Neutrophil (primary cell): ENCODE measurements at regions not wholly inside any gene's neighbourhood (a gene's known extent, or its start where the extent isn't known, plus 50 kb on each side); places are given as distances from the start of the nearest gene placed in this dataset.

ENCODE experiments used
- H3K27ac ChIP-seq: fragments of 200-600 bp; sonication (generic); 2 replicates; pipeline ENCODE4 v1.5.1; 2016; ENCODE audit warnings: mild to moderate bottlenecking, moderate library complexity
- H3K27me3 ChIP-seq: fragments of 200-600 bp; sonication (generic); 2 replicates; pipeline ENCODE4 v1.6.0; 2016; ENCODE audit warnings: mild to moderate bottlenecking
- H3K36me3 ChIP-seq: fragments of 200-600 bp; sonication (generic); 2 replicates; pipeline ENCODE4 v1.5.1; 2017
- H3K4me1 ChIP-seq, 2 experiments: fragments of 200-600 bp in 1 of 2; sonication (generic) in 1 of 2; 1 replicate in 1 of 2; 2 replicates in 1 of 2; pipeline versions ENCODE4 v1.5.1 to v1.6.1; 2013 to 2016; ENCODE audit warnings: low read depth in 1 of 2, low read length in 1 of 2, mild to moderate bottlenecking in 1 of 2, moderate library complexity in 1 of 2; ENCODE audit not compliant: control insufficient read depth in 1 of 2, insufficient read depth in 1 of 2
- H3K4me3 ChIP-seq, 2 experiments: fragments of 200-600 bp in 1 of 2; sonication (generic) in 1 of 2; 1 replicate in 1 of 2; 2 replicates in 1 of 2; pipeline ENCODE4 v1.5.1; 2013 to 2016; ENCODE audit warnings: low read depth in 1 of 2, low read length in 1 of 2, mild to moderate bottlenecking in 1 of 2, moderate library complexity in 1 of 2
- H3K9me3 ChIP-seq: fragments of 200-600 bp; sonication (generic); 2 replicates; pipeline ENCODE4 v1.5.1; 2016
- TF ChIP-seq, protein P1 (sequence below): fragments of 200-600 bp; sonication (generic); IDR thresholded peaks from 2 replicates; pipeline ENCODE4 v1.5.1; 2016; ENCODE audit warnings: antibody characterized with exemption

DNA sequence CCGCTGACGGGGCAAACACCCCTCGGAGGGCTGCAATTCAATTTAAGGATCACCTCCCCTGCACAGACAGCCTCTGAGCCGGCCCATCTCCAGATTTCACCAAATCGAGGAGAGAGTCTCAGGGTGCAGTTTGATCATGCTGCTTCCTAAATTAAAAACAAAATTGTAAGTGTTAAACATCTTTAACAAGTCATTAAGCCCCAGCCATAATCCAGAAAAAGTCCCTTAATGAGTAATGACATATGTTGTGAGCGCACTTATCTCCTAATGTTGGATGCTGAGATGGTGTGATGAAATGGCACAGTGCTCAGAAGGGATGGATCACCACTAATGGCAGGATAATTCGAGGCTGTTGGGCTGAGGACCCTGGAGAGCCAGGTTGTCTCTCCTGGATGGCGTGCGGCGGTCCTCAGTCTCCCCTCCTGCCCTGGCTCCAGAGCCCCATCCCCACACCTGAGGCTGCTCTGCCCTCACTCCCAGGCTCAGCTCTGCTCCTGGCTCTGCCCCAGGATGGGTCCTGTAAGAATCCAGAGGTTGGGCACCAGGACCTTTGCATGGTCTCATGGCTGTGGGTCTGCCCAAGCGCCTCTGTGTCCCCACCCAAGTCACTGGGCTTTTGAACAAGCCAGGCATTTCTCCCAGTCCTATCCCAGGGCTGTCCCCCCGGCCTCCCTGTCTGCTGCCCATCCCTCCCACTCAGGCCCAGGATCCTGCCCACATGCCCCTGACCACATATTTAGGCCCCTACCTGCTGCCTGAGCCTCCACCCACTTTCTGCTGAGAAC lies 224.4 kb upstream of the POU3F1 start:
- no peak overlapping the region for H3K27ac ChIP-seq
- TF ChIP-seq, protein P1, sequence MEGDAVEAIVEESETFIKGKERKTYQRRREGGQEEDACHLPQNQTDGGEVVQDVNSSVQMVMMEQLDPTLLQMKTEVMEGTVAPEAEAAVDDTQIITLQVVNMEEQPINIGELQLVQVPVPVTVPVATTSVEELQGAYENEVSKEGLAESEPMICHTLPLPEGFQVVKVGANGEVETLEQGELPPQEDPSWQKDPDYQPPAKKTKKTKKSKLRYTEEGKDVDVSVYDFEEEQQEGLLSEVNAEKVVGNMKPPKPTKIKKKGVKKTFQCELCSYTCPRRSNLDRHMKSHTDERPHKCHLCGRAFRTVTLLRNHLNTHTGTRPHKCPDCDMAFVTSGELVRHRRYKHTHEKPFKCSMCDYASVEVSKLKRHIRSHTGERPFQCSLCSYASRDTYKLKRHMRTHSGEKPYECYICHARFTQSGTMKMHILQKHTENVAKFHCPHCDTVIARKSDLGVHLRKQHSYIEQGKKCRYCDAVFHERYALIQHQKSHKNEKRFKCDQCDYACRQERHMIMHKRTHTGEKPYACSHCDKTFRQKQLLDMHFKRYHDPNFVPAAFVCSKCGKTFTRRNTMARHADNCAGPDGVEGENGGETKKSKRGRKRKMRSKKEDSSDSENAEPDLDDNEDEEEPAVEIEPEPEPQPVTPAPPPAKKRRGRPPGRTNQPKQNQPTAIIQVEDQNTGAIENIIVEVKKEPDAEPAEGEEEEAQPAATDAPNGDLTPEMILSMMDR = no peak
- H3K27me3 ChIP-seq = peaks cover 71% of the 10 kb centered on the region
- no peaks in the 10 kb centered on the region for H3K36me3 ChIP-seq
- no peak overlapping the region for H3K4me3 ChIP-seq
- H3K4me1 ChIP-seq = no peaks in the 10 kb centered on the region
- no peaks in the 10 kb centered on the region for H3K9me3 ChIP-seq

GRCh38 chr1:38269923-38270848 lies 223.6 kb upstream of the POU3F1 start:
- no peaks in the 10 kb centered on the region for H3K9me3 ChIP-seq
- TF ChIP-seq, protein P1 = no peak
- no peaks in the 10 kb centered on the region for H3K36me3 ChIP-seq
- peaks cover 71% of the 10 kb centered on the region for H3K27me3 ChIP-seq
- H3K4me3 ChIP-seq = no peak overlapping the region
- no peaks in the 10 kb centered on the region for H3K4me1 ChIP-seq
- no peak overlapping the region for H3K27ac ChIP-seq

DNA sequence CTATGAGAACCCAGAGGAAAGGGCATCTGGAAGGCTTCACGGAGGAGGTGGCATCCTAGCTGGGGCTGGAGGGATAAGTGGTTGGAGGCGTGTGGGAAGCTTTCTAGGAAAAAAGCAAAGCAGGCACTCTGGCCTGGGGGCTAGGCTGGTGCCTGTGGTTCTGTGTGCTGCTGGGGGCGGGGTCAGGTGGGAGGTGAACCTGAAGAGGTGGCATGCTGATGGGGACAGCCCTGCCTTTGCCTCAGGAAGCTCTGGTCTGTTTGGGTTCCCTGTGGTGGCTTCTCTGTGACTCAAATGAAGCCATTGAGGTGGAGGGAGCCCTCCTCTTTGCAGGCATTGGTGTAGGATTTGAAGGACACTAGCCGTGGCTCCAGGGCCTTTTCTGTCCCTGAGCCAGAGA lies 221.6 kb upstream of the POU3F1 start:
- Histone ChIP-seq H3K9me3 (no peaks in the 10 kb centered on the region), H3K4me1 (no peaks in the 10 kb centered on the region), H3K27me3 (peaks cover 67% of the 10 kb centered on the region), H3K36me3 (no peaks in the 10 kb centered on the region), H3K4me3 (no peak overlapping the region), H3K27ac (no peak overlapping the region)
- TF ChIP-seq, protein P1 = no peak

- Histone ChIP-seq H3K9me3 (no peaks in the 10 kb centered on the region), H3K27ac (no peak overlapping the region), H3K4me3 (no peak overlapping the region), H3K36me3 (no peaks in the 10 kb centered on the region), H3K4me1 (no peaks in the 10 kb centered on the region), H3K27me3 (peaks cover 61% of the 10 kb centered on the region)
- TF ChIP-seq, protein P1 = no peak
Observed at GRCh38 chr1:38267037-38268036, 220.7 kb upstream of the POU3F1 start.

GRCh38 chr1:38266197-38266520 lies 219.6 kb upstream of the POU3F1 start:
- Histone ChIP-seq H3K4me3 (no peak overlapping the region), H3K27ac (no peak overlapping the region), H3K4me1 (no peaks in the 10 kb centered on the region), H3K27me3 (peaks cover 62% of the 10 kb centered on the region), H3K36me3 (no peaks in the 10 kb centered on the region), H3K9me3 (no peaks in the 10 kb centered on the region)
- TF ChIP-seq, protein P1 = no peak
